C4-2B (cell line): ENCODE measurements at regions not wholly inside any gene's neighbourhood (a gene's known extent, or its start where the extent isn't known, plus 50 kb on each side); places are given as distances from the start of the nearest gene placed in this dataset.

Experiments
- H3K27ac ChIP-seq: fragments of 450-650 bp; 2 replicates; pipeline ENCODE4 v1.5.1; 2017
- ZFX ChIP-seq: fragments of 450-650 bp; IDR thresholded peaks from 2 replicates; pipeline ENCODE4 v1.6.1; 2017
- TF ChIP-seq, protein P1 (sequence below): fragments of 450-650 bp; conservative IDR thresholded peaks from 2 replicates; pipeline ENCODE4 v1.5.1; 2017; ENCODE audit warnings: mild to moderate bottlenecking

DNA sequence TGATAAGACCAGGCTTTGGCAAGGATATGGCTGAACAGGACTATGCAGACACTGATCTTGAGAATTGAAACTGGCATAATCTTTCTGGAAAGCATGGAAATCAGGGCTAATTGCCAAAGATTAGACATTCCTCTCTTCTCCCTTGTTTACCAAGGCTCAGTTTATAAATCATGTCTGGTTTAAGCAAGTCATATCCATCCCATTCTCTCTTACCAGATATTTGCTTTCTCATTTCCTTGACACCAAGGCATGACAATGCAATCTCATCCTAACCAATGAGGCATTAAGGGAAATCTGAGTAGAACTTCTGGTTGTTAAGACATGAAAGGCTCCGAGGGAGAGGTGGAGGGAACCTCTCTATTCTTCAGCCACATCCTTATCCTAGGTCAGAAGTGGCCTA is 110.3 kb upstream of the CEP85L start:
- H3K27ac ChIP-seq, result no peak overlapping the region
- TF ChIP-seq, protein P1, sequence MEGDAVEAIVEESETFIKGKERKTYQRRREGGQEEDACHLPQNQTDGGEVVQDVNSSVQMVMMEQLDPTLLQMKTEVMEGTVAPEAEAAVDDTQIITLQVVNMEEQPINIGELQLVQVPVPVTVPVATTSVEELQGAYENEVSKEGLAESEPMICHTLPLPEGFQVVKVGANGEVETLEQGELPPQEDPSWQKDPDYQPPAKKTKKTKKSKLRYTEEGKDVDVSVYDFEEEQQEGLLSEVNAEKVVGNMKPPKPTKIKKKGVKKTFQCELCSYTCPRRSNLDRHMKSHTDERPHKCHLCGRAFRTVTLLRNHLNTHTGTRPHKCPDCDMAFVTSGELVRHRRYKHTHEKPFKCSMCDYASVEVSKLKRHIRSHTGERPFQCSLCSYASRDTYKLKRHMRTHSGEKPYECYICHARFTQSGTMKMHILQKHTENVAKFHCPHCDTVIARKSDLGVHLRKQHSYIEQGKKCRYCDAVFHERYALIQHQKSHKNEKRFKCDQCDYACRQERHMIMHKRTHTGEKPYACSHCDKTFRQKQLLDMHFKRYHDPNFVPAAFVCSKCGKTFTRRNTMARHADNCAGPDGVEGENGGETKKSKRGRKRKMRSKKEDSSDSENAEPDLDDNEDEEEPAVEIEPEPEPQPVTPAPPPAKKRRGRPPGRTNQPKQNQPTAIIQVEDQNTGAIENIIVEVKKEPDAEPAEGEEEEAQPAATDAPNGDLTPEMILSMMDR, result no peak
- TF ChIP-seq ZFX, result no peak

- TF ChIP-seq, protein P1, result no peak
- no peak for TF ChIP-seq ZFX
- no peak overlapping the region for H3K27ac ChIP-seq
Measured at GRCh38 chr6:118758946-118759345, 107.6 kb upstream of the CEP85L start.

DNA sequence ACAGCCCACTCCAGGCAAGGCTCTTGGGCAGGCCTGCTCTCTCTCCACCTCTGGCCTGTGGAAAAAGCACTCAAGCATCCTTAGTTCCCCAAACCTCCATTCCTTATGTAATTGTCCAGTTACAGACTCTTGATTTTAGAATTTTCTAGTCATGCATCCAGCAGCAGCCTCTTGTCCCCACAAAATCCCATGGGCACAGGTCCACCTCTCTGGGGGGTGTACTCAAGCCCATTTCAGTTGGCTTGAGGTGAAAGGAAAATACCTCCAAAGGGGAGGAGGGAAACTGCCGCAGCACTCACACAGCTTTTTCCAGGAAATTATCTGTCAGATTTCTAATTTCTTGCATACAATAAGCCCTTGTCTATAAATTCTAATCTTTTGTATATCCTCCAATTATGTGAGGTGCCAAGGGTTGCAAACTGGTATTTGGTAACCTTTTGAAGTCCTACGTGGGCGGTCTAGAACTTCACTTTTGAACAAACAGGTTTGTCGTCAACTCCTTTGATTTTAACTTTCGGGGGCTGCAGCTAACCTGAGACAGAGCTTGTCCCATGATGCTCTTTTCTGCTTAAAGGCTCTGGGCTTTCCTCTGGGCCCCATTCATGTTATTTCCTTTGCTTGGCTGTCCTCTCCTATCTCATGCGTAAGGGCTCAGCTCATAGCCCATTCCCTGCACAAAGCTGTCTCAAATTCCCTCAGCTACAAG is 104.7 kb upstream of the CEP85L start:
- H3K27ac ChIP-seq, result no peak overlapping the region
- no peak for TF ChIP-seq ZFX
- TF ChIP-seq, protein P1, result no peak

GRCh38 chr6:118752803-118753202 is 101.4 kb upstream of the CEP85L start:
- TF ChIP-seq, protein P1, result no peak
- no peak for TF ChIP-seq ZFX
- no peak overlapping the region for H3K27ac ChIP-seq

GRCh38 chr6:118751072-118751471 is 99.7 kb upstream of the CEP85L start:
- TF ChIP-seq, protein P1, result no peak
- no peak for TF ChIP-seq ZFX
- H3K27ac ChIP-seq, result no peak overlapping the region

GRCh38 chr6:118750143-118750542 is 98.8 kb upstream of the CEP85L start:
- no peak overlapping the region for H3K27ac ChIP-seq
- TF ChIP-seq ZFX, result no peak
- TF ChIP-seq, protein P1, result no peak

DNA sequence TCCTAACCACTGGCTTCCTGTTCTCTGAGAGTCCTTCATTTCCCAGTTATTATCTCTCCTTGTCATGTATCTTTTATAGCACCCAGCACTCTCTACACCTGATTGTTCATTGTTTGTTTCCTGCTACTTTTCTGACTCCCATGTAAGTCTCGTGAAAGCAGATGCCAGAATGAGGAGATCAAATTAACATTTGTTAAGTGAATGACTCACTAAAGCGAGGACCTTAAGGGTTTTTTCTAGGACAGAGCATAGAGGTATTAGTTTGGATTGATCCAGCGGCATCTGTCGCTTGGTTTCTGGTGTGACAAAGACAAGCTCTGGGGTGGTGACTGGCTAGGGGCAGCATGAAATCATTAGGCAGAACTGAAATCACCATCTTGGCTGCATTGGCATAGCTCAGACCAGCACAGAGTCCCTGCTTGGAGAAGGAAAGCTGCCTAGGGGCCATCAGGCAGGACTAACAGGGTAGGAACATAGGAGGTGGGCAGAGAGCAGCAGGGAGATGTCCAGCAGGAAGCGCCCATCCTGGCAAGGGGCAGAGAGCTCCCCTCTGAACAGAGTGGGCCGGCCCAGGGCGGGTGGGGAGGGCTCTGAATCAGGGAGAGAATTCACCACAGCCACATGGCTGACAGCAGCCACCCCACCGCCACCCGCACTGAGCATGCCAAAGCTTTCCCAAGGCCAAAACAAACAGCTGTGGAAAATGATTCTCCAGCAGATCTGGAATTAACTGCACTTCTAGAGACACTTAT is 97.1 kb upstream of the CEP85L start:
- H3K27ac ChIP-seq, result no peak overlapping the region
- no peak for TF ChIP-seq ZFX
- TF ChIP-seq, protein P1, result no peak
